ENCODE measurements at regions not wholly inside any gene's neighbourhood (a gene's known extent, or its start where the extent isn't known, plus 50 kb on each side); places are given as distances from the start of the nearest gene placed in this dataset.

DNA sequence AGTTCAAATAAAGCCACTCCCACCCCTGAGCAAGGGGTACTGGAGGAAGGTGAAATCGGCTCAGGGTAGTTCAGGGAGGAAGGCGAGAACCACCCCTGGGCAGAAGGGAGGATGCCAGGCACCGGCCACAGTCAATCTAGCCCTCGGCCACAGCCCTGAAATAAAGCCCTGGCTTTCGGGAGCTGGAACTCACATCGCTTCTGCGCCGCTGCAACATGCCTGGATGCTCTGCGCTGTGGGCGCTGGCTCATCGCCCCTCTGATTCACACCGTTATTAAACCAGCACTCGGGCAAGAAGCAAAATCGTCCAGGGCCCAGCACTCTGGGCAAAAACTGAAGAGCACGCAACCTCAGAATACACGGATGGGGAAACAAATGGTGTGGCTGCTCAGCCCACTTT lies 136.9 kb upstream of the RREB1 start:
- TF ChIP-seq, protein P1, sequence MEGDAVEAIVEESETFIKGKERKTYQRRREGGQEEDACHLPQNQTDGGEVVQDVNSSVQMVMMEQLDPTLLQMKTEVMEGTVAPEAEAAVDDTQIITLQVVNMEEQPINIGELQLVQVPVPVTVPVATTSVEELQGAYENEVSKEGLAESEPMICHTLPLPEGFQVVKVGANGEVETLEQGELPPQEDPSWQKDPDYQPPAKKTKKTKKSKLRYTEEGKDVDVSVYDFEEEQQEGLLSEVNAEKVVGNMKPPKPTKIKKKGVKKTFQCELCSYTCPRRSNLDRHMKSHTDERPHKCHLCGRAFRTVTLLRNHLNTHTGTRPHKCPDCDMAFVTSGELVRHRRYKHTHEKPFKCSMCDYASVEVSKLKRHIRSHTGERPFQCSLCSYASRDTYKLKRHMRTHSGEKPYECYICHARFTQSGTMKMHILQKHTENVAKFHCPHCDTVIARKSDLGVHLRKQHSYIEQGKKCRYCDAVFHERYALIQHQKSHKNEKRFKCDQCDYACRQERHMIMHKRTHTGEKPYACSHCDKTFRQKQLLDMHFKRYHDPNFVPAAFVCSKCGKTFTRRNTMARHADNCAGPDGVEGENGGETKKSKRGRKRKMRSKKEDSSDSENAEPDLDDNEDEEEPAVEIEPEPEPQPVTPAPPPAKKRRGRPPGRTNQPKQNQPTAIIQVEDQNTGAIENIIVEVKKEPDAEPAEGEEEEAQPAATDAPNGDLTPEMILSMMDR (IDR thresholded peaks at IDR 0.05; ENCODE audit: insufficient read depth, low read length, missing control alignments) = no peak
- no peak overlapping the region for H3K4me3 ChIP-seq (ENCODE audit: low read depth, low read length)
- POLR2A ChIA-PET = no interaction called here
- no peak for DNase-seq (ENCODE audit: low read depth, low spot score)
- CTCF ChIA-PET = no interaction called here

DNA sequence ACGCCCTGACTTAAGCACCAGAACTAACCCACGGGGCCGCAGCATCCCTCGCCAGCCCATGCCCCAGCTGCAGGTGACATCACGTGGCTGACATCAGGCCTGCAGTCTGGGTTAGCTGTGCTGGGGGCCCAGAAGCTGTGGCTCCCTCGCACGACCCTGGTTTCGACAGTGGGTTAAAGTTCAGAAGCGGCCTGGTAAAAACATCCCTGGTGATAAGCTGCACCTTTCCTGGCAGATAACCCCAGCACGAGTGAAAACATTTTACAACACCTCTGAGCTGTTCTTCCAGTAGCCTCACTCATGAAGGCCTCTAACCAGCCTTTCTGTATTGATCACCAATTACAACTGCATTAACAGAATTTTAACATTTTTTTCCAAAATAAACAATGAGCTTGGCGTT lies 136.4 kb upstream of the RREB1 start:
- H3K4me3 ChIP-seq (ENCODE audit: low read depth, low read length) = no peak overlapping the region
- TF ChIP-seq, protein P1 (IDR thresholded peaks at IDR 0.05; ENCODE audit: insufficient read depth, low read length, missing control alignments) = no peak
- CTCF ChIA-PET = no interaction called here
- no peak for DNase-seq (ENCODE audit: low read depth, low spot score)
- POLR2A ChIA-PET = no interaction called here

DNA sequence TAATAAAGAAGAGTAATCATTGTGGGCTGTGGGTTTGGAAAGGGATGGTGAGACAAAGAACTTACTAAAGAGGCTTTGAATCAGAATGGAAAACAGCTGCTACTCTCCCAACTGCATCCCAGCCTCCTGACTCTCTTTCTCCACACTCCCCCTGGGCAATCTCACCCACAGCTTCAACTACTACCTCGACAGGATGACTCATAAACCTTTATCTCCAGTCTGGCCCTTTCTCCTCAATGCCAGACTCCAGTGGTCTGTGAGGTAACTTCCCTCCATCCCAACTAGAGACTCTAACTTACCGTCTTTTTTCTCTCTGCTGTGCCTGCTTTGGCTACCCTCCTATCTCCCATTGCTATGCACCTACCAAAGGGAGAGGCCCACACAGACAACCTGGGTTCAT lies 135.3 kb upstream of the RREB1 start:
- CTCF ChIA-PET = no interaction called here
- no peak for DNase-seq (ENCODE audit: low read depth, low spot score)
- TF ChIP-seq, protein P1 (IDR thresholded peaks at IDR 0.05; ENCODE audit: insufficient read depth, low read length, missing control alignments) = no peak

DNA sequence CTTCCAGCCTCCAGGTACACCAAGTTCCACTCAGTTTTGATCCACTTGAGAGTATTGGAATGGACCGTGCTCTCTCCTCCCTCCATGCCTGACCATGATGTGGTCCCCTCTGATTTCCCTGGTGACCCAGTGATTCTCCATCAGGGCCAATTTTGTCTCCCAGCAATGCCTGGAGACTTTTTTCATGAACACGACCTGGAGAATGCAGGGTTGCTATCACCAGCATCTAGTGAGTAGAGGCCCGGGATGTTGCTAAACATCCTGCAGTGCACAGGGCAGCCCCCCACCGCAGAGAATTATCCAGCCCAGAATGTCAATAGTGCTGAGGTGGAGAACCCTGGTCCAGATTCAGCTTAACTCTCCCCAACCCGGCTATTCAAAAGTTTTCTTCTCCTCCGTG lies 134.0 kb upstream of the RREB1 start:
- H3K4me3 ChIP-seq (ENCODE audit: low read depth, low read length) = no peak overlapping the region
- TF ChIP-seq, protein P1 (IDR thresholded peaks at IDR 0.05; ENCODE audit: insufficient read depth, low read length, missing control alignments) = no peak
- no peak for DNase-seq (ENCODE audit: low read depth, low spot score)
- CTCF ChIA-PET = no interaction called here
- POLR2A ChIA-PET = no interaction called here

More for the DNA sequence above, 135.3 kb upstream of the RREB1 start:
- no peak overlapping the region for H3K4me3 ChIP-seq (ENCODE audit: low read depth, low read length)
- POLR2A ChIA-PET = no interaction called here

DNA sequence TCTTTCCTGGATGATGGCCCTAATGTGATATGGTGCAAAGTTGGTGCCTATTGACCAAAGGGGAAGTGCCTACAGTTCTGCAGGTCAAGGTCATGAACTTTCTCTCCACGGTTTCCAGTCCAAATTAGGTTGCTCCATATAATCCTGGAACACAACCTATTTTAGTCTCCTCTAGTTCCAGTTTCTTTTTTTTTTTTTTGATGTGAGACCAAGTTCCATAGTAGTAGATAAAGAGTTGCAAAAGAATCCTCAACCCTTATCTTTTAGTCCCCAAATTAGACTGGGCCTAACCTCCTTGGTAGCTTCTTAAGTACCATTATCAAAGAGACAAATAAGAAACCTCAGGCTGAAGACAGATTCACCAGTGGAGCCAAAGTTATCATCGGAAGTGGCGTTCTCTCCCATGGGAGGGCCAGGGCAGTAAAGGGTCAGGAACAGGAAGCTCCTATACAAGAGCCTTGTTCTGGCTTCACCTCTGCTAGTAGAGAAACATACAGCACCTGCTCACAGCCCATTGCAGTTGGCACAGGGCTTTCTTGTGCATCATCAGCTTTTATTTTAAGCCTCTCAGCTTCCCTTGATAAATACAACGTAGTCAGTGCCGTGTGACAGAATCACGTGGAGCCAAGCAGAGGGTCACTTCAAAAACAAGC lies 132.2 kb upstream of the RREB1 start:
- DNase-seq (ENCODE audit: low read depth, low spot score) = no peak
- H3K4me3 ChIP-seq (ENCODE audit: low read depth, low read length) = no peak overlapping the region
- ChIA-PET POLR2A (no interaction called here), CTCF (no interaction called here)
- TF ChIP-seq, protein P1 (IDR thresholded peaks at IDR 0.05; ENCODE audit: insufficient read depth, low read length, missing control alignments) = no peak

DNA sequence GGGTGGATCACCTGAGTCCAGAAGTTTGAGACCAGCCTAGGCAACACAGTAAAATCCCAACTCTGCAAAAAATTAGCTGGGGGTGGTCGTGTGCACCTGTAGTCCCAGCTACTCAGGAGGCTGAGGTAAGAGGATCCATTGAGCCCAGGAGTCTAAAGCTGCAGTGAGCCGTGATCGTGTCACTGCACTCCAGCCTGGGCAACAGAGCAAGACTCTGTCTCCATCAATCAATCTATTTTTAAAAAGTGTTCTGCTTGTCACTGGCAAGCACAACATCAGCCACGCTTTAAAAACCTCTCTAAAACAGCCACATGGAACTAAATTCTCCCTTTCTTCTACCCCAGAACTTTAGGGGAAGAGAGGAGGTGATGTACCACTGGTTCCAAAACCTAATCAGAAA lies 131.6 kb upstream of the RREB1 start:
- no peak for DNase-seq (ENCODE audit: low read depth, low spot score)
- H3K4me3 ChIP-seq (ENCODE audit: low read depth, low read length) = no peak overlapping the region
- TF ChIP-seq, protein P1 (IDR thresholded peaks at IDR 0.05; ENCODE audit: insufficient read depth, low read length, missing control alignments) = no peak
- CTCF ChIA-PET = no interaction called here
- POLR2A ChIA-PET = no interaction called here

Data from AG04449 (cell line).